M059J (cell line): ENCODE measurements at regions not wholly inside any gene's neighbourhood (a gene's known extent, or its start where the extent isn't known, plus 50 kb on each side); places are given as distances from the start of the nearest gene placed in this dataset.
"Not testable (repeated sequence)": the region's sequence is repeated elsewhere in the genome, so short reads cannot be mapped to it uniquely, and the experiment has no call there.

Source experiments
- DNase-seq: peaks from one replicate; pipeline ENCODE4 v3.0.0-alpha.2; 2012; ENCODE audit warnings: low read depth

- no peak for DNase-seq
Observed at GRCh38 chr17:13865650-13866049, 203.7 kb upstream of the COX10 start.

DNA sequence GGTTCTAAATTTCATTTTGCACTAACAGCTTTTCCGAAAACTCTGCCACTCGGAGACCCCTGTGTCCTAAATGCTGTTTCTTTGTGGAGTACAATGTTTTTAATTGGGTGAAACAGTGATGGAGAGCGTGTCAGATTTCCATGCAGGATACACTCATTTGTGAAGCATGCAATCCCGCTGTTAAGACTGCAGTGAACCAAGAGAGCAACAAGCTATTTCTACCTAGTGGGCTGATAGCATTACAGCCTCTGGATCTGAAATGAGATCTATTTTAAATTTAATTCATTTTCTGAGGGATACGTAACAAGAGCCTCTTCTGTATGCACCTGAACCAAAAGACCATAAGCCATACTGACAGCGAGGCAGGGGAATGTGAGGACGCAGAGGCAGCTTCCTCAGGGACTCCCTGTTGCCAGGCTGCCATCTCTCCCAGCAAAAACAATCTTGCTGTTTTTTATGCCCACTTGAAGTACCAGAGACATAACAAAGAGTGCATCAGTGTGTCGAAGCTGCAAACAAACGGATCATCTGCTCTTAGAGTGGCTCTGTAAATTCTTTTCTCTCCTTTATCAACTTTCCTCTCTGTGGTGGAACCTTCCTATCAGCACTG lies 199.9 kb upstream of the COX10 start:
- no peak for DNase-seq

DNA sequence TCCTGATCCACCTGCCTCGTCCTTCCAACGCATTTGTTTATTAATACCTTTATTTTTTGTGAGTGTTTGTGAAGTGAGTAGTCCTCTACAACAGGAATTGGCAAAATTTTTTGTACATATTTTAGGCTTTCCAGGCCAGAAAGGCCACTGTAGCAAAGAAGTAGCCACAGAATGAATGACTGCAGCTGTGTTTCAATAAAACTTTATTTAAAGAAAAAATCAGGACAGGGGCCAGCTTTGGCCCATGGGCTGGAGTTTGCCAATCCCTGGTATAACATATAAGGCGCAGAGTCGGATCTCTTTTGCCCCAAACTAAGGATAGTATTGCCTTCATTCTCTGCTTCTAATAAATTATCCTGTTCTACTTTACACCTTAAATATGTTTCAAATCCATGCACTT lies 198.0 kb upstream of the COX10 start:
- DNase-seq = no peak

GRCh38 chr17:13874134-13874533 lies 195.2 kb upstream of the COX10 start:
- DNase-seq = no peak

DNA sequence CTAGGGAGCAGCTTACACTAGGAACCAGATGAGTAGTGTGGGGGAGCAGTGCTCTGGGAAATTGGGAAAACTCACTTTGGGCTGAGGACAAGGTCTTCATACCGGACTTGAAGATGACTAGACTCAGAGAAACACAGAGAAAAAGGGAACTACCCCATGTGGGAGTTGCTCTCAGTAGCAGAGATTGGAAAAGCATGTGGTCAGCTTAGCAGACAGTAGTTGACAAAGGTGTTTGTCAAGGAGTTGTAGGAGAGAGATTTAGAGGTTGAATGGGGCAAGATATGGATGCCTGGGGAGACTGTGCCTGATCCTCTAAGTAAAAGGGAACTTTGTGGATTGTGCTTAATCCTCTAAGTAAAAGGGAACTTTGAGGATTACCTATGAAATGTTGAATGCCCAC lies 194.5 kb upstream of the COX10 start:
- DNase-seq = no peak

- no peak for DNase-seq
Observed at GRCh38 chr17:13879961-13880466, 189.3 kb upstream of the COX10 start.

- no peak for DNase-seq
Observed at GRCh38 chr17:13883659-13884058, 185.6 kb upstream of the COX10 start.

DNA sequence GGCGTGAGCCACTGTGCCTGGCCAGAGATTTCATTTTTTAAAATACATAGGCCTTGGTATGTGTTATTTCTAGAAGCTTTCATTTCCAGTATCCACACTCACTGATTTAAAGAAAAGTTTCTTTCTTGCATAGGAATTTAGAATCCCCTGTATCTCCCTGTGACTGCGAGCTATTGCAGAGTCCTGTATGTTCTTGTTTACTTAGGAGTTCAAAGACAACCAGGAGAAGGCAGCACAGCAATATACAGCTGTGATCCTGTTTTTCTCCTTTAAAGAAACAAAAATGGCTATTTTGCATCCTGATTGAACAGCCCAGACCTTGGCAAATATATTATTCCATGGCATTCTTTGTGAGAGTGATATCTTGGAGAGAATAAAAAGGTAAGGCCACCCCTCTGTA lies 185.0 kb upstream of the COX10 start:
- DNase-seq = no peak

- no peak for DNase-seq
Observed at GRCh38 chr17:13885550-13885949, 183.8 kb upstream of the COX10 start.

DNA sequence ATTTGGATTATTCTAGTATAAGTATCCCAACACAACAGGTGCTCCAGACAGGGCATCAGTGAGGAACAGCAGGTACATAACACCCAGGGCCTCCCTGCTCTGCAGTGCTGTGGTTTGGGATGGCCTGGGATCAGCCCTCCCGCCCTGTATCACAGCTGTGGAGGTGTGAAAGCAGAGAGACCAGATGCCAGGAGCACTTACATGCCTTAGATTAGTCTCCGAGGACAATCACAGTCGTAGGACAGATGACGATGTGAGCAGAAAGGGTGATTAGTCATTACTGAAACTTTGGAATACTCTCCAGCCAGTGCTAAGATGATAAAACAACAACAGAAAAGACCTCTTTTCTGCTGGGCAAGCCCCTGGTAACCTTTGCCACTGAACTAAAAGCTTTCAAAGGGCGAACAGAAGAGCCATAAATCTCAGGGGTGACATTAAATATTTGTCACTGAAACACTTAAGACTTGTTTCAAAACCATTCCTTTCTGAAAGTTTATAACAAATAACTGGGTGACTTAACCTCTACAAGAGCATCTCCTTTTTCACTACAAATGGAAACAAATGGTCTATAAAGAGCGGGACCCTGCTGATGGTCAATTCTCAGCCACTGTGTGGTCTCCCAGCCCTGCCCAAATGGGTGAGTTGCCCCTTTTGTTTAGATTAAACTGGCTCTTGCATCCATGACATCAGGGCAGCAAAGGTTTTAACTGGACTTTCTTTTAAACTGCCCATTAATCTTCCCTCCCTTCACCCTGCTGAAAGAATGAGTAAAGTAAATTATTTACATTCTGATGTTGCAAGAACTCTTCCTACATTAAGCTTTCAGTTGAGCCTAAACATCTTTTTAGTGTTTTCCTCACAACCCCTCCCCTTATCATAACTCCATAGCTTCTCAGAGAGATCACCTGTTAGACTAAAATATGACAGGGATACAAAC lies 183.1 kb upstream of the COX10 start:
- peak; percentile 13 for DNase-seq

GRCh38 chr17:13888056-13888609 lies 181.2 kb upstream of the COX10 start:
- no peak for DNase-seq

DNA sequence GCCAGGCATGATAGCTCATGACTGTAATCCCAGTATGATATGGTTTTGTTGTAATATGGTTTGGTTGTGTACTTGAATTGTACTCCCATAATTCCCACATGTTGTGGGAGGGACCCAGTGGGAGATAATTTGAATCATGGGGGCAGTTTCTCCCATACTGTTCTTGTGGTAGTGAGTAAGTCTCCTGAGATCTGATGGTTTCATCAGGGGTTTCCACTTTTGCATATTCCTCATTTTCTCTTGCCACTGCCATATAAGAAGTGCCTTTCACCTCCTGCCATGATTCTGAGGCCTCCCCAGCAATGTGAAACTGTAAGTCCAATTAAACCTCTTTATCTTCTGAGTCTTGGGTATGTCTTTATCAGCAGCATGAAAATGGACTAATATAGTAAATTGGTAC lies 160.3 kb upstream of the COX10 start:
- DNase-seq = not testable (repeated sequence)

DNA sequence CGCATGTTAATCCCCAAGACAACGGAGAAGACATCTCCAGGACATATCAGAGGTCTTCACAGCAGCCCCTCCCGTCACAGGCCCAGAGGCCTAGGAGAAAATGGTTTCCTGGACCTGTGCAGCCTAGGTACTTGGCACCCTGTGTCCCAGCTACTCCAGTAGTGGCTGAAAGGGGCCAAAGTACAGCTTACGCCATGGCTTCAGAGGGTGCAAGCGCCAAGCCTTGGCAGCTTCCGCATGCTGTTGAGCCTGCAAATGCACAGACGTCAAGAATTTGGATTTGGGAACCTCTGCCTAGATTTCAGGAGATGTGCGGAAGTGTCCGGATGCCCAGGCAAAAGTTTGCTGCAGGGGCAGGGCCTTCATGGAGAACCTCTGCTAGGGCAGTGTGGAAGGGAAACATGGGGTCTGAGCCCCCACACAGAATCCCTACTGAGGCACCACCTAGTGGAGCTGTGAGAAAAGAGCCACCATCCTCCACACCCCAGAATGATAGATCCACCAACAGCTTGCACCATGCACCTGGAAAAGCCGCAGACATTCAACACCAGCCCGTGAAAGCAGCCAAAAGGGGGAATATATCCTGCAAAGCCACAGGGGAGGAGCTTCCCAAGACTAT lies 159.3 kb upstream of the COX10 start:
- DNase-seq = no peak

DNA sequence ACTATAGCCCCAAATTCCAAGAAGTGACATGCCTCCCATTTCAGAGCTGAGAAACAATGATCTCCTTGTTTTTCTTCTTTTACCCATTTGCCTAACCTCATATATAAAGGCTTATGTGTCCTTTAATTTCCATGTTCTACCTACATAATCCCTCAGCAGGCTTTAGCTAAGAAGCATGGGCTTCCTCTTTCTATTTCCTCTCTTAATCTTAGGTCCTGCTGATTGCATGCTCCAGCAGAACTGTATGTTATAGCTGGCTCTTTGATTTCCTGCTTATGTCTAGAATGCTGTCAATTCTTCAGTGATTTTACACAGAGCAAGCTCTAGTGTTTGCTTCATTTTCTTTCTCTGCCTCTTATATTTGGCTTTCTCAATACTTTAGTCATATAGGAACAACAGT lies 151.7 kb upstream of the COX10 start:
- DNase-seq = no peak

GRCh38 chr17:13918247-13918646 lies 151.1 kb upstream of the COX10 start:
- no peak for DNase-seq

- DNase-seq = no peak
Observed at GRCh38 chr17:13919818-13920217, 149.5 kb upstream of the COX10 start.

DNA sequence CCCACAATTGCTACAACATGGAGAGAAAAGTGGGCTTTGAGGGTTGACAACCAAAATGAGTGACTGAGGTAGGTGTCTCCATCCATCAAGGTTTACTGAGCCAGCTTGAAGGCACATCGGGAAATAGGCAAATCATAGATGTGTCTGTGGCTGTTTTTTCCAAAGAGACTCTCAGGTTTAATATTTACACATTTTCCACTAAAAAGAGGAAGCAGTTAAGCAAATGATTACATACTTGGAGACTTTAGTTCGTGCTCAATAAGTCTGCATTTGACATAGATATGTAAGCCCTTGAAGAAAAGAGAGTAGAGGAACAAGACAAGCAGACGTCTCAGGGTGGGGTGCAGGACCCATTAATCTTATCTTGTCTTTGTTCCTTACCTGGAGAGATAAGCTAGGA lies 148.9 kb upstream of the COX10 start:
- no peak for DNase-seq

- DNase-seq = no peak
Observed at GRCh38 chr17:13921841-13922776, 147.2 kb upstream of the COX10 start.

- DNase-seq = no peak
Observed at GRCh38 chr17:13922885-13923284, 146.4 kb upstream of the COX10 start.

- peak; percentile 4 for DNase-seq
Observed at GRCh38 chr17:13925579-13925978, 143.7 kb upstream of the COX10 start.

GRCh38 chr17:13931111-13931526 lies 138.2 kb upstream of the COX10 start:
- DNase-seq = peak; percentile 64
